MG63 (cell line): ENCODE measurements at regions not wholly inside any gene's neighbourhood (a gene's known extent, or its start where the extent isn't known, plus 50 kb on each side); places are given as distances from the start of the nearest gene placed in this dataset.

Experiments
- DNase-seq: peaks from one replicate; pipeline ENCODE4 v3.0.0-alpha.2; 2020
- H3K27me3 ChIP-seq: fragments of 250-450 bp; sonication (Bioruptor Pico); 2 replicates; pipeline ENCODE4 v1.5.1; 2020; ENCODE audit warnings: mild to moderate bottlenecking, moderate library complexity
- H3K36me3 ChIP-seq: fragments of 250-450 bp; sonication (Bioruptor Pico); 2 replicates; pipeline ENCODE4 v1.5.1; 2020; ENCODE audit warnings: mild to moderate bottlenecking, moderate library complexity
- H3K4me3 ChIP-seq: fragments of 250-450 bp; sonication (Bioruptor Pico); 2 replicates; pipeline ENCODE4 v1.5.1; 2020; ENCODE audit warnings: mild to moderate bottlenecking, moderate library complexity
- H3K9me3 ChIP-seq: fragments of 250-450 bp; sonication (Bioruptor Pico); 2 replicates; pipeline ENCODE4 v1.5.1; 2020; ENCODE audit warnings: mild to moderate bottlenecking, moderate library complexity

DNA sequence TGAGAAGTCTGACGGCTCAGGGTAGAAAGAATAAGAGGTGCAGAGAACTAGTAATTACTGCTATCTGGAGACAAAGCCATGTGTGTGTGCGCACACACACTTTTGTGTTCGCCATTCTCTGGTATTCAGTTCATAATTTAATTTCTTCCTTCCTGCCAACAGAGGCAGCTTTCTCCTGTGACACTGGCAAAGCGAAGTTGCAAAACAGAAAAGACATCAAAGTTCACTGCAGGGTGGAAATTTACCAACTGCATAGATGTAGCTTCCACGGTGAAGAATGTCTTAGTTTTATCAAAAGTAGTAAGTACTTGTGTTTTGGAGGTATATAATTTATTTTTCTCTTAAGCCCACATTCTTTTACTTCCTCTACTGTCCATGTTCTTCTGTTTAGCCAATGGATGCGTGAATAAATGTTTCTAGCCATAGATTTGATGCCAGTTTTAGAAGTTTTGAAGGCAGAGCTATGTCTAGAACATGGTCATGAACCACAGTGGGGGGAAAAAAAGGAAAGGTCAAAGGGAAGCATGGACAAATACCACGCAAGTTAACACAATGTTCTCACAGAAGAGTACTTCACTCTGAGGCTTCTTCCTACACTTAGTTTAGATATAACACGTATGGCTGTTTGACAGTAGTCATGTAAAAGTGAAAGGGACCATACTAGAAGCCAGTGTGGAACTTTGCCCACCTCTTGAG lies 536.5 kb upstream of the GRIA1 start:
- Histone ChIP-seq H3K9me3 (no peaks in the 10 kb centered on the region), H3K36me3 (no peaks in the 10 kb centered on the region), H3K27me3 (no peaks in the 10 kb centered on the region), H3K4me3 (no peak overlapping the region)
- no peak for DNase-seq

DNA sequence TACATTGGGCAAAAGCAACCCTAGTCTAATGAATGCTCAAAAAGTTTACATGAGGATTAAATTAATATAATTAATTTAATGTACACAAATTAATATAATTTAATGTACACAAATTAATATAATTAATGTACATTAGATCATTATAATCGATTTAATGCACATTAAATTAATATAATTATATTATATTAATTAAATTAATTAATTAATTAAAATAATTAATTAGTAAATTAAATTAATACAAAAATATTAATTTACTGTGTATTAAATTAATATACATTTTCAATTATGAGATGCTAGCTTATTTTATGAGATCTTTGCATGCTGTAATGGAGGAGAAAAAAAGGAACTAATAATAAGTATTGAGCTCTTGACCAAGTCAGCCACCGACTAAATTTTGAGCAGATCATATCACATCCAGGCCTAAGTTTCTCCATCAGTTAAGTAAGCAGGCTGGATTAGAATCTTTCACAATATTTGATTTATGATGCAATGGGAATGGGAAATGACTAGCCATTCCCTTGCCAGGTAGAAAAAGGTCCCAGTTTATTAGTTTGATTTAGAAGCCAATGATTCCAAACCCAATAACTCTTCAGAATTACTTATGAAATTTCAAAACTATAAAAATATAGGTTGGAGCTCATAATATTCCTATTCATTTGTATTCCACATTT lies 533.4 kb upstream of the GRIA1 start:
- H3K4me3 ChIP-seq, result no peak overlapping the region
- no peaks in the 10 kb centered on the region for H3K36me3 ChIP-seq
- no peaks in the 10 kb centered on the region for H3K27me3 ChIP-seq
- DNase-seq, result no peak
- H3K9me3 ChIP-seq, result no peaks in the 10 kb centered on the region

DNA sequence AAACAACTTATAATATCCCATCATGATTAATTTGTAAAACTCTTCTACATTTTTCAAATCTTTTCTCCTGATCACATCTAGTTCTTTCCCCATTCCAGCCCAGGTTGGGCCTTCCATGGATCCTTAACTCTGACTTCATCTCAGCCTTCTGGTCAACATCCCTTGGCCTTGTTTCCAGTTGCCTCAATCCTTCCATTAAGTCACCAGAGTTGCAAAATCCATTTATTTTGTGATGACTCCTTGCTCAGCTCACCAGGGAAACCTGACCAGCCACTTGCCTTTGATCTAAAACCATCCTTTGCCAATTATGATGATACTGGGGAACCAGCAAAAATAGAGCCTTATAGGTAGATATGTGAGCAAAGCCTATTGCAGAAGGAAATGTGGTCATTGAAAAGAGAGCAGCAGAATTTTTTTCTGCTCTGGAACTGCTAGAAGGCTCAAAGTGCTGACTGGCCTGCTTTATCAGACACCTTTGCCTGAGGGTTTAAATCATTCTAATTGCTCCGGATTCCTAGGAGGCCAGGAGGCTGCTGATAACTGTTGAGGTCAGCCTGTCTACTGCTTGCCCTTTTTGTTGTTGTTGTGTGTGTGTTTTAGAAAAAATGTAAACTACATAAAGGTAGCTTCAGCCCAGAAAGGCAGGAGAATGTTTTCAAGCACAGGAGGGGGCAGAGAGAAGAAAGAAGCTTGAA lies 512.2 kb upstream of the GRIA1 start:
- Histone ChIP-seq H3K27me3 (no peaks in the 10 kb centered on the region), H3K9me3 (peaks cover 2% of the 10 kb centered on the region; the same call in 1 of the 2 replicates), H3K36me3 (no peaks in the 10 kb centered on the region), H3K4me3 (no peak overlapping the region)
- no peak for DNase-seq

DNA sequence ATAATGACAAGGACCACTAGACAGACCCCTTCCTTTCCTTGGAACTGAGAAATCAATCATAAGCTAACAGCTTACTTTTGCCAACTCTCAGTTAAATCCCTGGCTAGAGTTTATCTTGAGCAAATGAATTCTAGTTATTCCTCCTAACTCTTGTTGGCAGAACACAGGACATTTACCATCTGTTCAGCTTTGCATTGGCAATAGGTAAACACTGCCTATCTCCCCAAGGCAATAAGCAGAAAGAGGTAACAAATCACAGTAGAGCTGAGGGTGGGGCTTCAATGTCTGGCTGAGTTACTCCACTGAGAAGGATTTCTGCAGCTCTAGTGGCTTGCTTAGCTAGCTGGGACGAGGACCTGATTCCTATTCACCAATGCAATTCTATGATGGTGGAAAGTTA lies 503.3 kb upstream of the GRIA1 start:
- H3K9me3 ChIP-seq, result no peaks in the 10 kb centered on the region
- DNase-seq, result no peak
- H3K4me3 ChIP-seq, result no peak overlapping the region
- no peaks in the 10 kb centered on the region for H3K27me3 ChIP-seq
- H3K36me3 ChIP-seq, result no peaks in the 10 kb centered on the region

DNA sequence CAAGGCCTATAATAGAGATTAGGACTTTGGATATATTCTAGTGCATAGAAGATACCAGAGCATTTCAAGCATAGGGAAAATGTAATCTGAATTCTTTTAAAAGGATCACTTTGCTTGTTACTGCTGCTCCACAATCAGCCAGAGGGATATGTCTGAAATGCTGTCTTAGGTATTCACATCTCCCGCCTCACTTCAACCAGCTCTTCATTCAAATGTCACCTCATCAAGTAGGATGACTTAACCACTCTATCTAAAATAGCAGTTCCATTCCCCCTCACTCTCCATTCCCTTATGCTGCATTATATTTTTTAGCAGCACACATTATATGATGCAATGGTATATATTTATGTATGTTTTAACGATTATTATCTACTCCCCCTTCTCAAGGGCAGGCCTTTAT lies 500.3 kb upstream of the GRIA1 start:
- Histone ChIP-seq H3K9me3 (no peaks in the 10 kb centered on the region), H3K27me3 (no peaks in the 10 kb centered on the region), H3K36me3 (no peaks in the 10 kb centered on the region), H3K4me3 (no peak overlapping the region)
- no peak for DNase-seq

DNA sequence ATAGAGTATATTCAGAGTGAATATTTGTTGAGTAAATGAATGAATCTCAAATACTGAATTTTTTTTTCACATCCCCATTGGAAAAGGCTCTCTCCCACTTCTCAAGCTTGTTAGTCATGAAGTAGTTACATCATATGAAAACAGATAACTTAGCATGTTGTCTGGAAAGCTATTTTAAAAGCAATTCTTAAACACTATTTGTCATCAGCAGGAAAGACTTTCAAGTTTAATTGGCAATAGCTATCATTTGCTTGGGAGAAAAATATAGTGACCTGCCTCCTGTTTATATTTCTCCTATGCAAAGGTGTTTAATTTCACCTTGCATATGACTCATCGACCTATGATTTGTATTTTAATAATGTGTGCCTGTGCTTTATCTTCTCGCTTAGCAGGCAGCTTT lies 499.8 kb upstream of the GRIA1 start:
- Histone ChIP-seq H3K9me3 (no peaks in the 10 kb centered on the region), H3K27me3 (no peaks in the 10 kb centered on the region), H3K4me3 (no peak overlapping the region), H3K36me3 (no peaks in the 10 kb centered on the region)
- no peak for DNase-seq

DNA sequence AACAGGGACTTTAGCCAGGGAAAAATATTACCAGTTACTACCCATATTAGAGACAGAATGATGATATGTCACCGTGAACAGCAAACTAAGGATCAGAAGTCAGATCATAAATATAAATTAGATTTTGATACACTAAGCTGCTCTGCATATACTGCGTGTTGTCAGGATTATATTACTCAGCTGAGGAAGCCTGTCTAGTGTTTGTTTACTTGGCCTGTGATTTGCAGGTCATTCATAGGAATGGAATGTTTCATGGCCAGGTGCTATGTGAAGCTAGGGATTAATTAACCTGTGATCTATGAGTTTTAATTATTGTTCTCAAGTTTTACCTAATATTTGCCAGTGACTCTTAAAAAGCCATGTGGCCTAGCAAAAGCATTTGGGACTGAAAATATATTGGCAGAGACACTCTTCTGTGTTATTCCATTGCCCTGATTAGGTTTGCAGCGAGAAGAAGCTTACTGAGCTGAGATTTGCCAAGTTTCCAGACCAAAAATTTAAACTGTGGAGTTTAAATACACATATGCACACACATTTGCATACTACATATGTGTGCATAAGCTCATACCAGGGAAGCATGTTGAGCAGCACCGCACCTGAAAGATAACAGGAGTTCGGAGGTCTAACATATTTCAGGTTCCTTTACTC lies 496.3 kb upstream of the GRIA1 start:
- no peaks in the 10 kb centered on the region for H3K9me3 ChIP-seq
- no peak for DNase-seq
- no peaks in the 10 kb centered on the region for H3K36me3 ChIP-seq
- no peaks in the 10 kb centered on the region for H3K27me3 ChIP-seq
- no peak overlapping the region for H3K4me3 ChIP-seq

DNA sequence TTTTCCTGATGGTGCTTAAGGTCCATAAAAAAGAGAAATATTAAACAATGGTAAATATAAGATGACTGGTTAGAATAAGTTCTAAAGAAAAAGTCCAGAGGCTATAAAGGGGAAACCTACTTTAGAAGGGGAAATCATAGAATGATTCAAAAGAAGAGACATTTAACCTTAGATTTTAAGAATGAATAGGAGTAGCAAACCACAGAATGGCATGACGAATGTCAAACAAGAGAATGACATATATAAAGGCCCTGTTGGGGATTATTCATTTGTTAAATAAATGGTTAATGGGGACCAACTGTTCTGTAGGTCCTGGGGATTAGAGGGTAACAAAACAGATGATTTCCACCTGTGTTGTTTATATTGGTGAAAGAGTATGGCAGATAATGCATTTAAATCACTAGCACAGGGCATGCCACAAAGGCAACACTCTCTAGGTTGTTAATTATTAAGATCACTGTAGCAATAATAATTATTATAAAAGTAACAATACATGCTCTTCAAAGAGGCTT lies 495.2 kb upstream of the GRIA1 start:
- Histone ChIP-seq H3K4me3 (no peak overlapping the region), H3K9me3 (no peaks in the 10 kb centered on the region), H3K36me3 (no peaks in the 10 kb centered on the region), H3K27me3 (no peaks in the 10 kb centered on the region)
- no peak for DNase-seq

DNA sequence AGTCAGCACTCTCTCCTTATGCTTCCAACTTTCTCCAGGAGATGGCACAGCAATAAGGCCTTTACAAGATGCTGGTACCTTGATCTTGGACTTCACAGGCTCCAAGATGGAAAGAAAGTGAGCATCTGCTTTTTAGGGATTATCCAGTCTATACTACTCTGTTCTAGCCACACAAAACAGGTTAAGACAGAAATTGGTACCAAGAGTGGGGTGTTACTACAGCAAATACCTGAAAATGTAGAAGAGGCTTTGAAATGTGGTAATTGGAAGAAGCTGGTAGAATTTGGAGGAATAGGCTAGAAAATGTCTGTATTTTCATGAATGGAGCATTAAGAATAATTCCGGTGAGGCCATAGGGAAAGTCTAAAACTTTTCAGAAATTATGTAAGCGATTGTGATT lies 484.8 kb upstream of the GRIA1 start:
- no peak for DNase-seq

DNA sequence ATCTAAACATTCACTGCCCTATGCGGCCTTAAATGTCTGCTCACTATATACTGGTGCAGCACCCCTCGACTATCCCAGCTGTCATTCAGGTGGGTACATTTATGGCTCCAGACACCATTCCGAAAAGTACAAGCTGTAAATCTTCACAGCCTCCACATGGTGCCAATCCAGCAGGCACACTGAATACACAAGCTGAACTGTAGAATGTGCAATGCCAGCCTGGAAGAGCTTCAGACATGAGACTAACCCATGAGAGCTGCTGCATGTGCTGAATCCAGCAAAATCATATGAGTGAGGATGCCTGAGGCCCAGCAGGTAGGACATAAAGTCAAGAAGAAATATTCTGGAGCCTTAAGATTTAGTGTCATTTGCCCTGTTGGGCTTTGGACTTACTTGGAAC lies 483.8 kb upstream of the GRIA1 start:
- Histone ChIP-seq H3K27me3 (no peaks in the 10 kb centered on the region), H3K4me3 (no peak overlapping the region), H3K9me3 (peaks cover 5% of the 10 kb centered on the region), H3K36me3 (no peaks in the 10 kb centered on the region)
- DNase-seq, result no peak

More for the DNA sequence above, 484.8 kb upstream of the GRIA1 start:
- H3K27me3 ChIP-seq, result no peaks in the 10 kb centered on the region
- H3K4me3 ChIP-seq, result no peak overlapping the region
- peaks cover 5% of the 10 kb centered on the region for H3K9me3 ChIP-seq
- H3K36me3 ChIP-seq, result no peaks in the 10 kb centered on the region

DNA sequence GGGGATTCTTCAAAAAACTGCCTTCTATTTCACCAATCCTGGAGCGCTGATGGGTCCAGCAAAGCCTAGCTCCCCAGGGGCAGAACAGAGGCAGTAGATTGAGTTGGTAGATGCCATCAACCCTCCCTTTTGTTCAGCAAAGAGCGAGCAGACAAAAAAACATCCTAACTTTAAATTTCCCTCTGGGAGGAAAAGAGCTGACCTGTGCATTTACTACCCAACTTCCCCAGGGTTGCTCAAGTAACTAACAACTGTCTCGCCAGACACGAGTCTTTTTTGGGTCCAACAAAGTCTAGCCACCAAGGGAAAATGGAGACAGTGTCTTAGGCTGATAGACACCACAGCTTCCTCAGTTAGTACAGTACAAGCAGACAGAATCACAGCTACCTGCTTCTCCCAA lies 476.3 kb upstream of the GRIA1 start:
- no peak for DNase-seq
- no peak overlapping the region for H3K4me3 ChIP-seq
- no peaks in the 10 kb centered on the region for H3K9me3 ChIP-seq

DNA sequence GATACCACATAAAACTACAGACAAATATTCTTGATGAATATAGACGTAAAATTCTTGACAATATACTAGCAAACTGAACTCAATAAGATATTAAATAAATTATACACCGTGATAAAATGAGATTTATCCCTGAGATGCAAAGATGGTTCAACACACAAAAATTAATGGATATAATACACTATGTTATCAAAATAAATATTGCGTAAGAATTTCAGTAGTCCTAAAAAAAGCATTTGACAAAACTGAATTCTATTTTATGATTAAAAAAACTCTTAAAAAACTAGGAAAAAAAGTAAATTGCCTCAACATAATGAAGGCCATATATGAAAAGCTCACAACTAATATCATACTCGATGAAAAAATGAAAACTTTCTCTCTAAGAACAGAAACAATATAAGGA lies 472.3 kb upstream of the GRIA1 start:
- no peak for DNase-seq
- Histone ChIP-seq H3K27me3 (no peaks in the 10 kb centered on the region), H3K9me3 (no peaks in the 10 kb centered on the region), H3K36me3 (no peaks in the 10 kb centered on the region), H3K4me3 (no peak overlapping the region)

More for the DNA sequence above, 476.3 kb upstream of the GRIA1 start:
- Histone ChIP-seq H3K27me3 (no peaks in the 10 kb centered on the region), H3K36me3 (no peaks in the 10 kb centered on the region)

DNA sequence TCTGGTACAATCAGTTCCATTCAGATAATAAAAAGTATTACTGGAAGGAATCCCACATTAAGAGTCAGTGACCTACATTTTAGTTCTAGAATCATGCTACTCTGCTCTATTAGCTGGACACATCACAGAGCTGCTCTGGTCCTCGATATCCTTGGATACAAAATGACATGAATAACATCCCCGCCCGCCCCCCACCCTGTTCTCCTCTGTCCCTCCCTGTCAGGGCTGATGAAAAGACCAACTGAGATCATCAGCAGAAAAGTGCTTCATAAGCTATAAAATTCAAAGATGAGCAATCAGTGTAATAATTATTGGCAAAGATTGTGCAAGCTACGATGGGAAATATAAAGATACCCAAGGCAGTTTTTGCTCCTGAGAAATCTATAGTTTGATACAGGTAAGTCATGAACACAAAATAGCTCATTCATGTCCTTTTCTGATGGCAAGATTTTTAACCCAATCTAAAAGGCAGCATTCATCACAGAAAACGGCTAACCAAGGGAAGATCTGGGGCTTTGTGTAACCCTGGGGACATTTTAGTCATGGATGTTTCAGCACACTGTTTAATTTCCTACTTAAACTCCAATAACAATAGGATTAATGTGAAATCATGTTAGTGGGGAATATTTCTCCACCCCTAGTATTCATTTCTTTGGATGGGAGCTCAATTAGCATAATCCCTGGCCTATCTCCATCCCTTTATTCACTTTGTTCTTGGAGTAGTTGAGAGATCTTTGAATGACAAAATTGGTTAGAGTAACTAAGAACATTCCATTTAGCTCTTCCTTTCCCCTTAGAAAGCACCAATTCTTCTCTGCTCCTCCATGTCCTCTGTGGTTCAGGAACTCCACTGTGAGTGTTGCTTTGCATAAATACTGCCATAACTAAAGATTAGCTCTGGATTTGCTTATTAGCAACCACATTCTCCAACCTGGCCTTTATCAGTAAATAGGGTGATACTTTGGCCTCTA lies 459.4 kb upstream of the GRIA1 start:
- H3K36me3 ChIP-seq, result no peaks in the 10 kb centered on the region

DNA sequence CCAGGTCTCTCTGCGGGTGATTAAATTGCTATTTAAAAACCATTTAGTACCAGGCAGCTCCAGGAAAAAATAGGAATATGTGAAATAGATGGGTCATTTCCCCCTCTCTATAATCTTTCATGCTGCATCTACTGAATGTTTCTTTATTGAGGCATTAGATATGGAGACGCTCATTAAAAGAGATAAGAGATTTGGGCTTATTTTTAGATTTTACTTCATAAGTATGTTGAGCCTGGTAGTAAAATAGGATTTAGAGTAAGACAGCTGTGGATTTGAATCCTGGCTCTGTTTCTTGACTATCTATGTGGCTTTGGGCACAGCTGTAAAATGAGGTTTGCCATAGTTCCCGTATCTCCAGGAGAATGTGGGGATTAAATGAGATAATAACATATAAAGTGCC lies 451.0 kb upstream of the GRIA1 start:
- Histone ChIP-seq H3K36me3 (no peaks in the 10 kb centered on the region), H3K27me3 (no peaks in the 10 kb centered on the region), H3K4me3 (no peak overlapping the region), H3K9me3 (no peaks in the 10 kb centered on the region)
- DNase-seq, result no peak

More for the DNA sequence above, 459.4 kb upstream of the GRIA1 start:
- Histone ChIP-seq H3K9me3 (no peaks in the 10 kb centered on the region), H3K27me3 (0 out of 2 replicates have a peak, but pooled peaks cover 3% of the 10 kb centered on the region), H3K4me3 (no peak overlapping the region)
- DNase-seq, result no peak

DNA sequence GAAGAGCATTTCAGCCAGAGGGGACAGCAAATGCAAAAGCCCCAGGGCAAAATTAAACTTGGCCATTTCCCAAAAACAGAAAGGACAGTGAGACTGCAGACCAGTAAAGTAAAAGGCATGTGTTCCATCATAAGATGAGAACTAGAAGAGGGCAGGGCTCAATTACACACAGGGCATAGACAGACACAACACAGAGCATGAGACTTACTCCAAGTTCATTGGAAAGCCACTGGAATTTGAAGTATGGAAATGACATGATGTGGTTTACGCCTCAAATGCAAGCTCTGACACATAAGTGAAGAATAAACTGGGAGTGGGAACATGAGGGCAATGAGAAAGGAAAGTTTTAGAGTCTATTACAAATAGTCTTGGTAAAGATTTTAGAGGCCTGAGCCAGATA lies 446.6 kb upstream of the GRIA1 start:
- Histone ChIP-seq H3K27me3 (no peaks in the 10 kb centered on the region), H3K9me3 (no peaks in the 10 kb centered on the region), H3K36me3 (no peaks in the 10 kb centered on the region), H3K4me3 (no peak overlapping the region)
- no peak for DNase-seq

DNA sequence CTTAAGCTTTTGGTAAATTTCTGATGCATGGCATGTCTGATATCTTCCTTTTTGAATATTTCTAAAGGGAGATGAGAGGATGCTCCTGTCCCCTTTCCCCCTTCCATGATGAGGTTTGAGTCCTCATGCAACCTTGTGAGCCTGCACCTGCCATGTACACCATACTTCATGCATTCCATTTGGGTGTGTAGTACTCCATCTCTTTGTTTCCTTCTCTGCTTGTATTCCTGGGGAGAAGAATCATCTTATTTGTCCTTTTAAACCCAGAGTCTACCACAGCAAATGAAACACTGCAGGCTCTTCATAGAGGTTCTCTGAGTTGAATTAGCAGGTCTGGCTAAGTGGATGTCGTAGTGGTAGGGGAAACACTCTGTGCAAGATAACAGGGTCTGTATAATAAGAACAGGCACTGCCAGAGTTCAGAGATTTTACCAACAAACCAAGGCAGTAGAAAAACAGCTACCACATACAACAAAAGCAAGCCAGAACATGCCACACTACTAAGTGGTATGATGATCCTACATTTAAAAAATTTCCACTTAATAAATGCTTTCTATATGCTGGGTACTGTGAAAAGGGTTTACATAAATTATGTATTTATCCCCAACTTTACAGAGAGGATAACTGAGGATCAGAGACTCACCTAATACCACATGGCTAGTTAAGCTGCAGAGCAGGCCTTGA lies 439.8 kb upstream of the GRIA1 start:
- no peaks in the 10 kb centered on the region for H3K9me3 ChIP-seq

More for the DNA sequence above, 439.8 kb upstream of the GRIA1 start:
- DNase-seq, result no peak
- no peak overlapping the region for H3K4me3 ChIP-seq
- no peaks in the 10 kb centered on the region for H3K36me3 ChIP-seq
- no peaks in the 10 kb centered on the region; the same call in 1 of the 2 replicates for H3K27me3 ChIP-seq
